NB4 (cell line): ENCODE measurements at regions not wholly inside any gene's neighbourhood (a gene's known extent, or its start where the extent isn't known, plus 50 kb on each side); places are given as distances from the start of the nearest gene placed in this dataset.

ENCODE experiments used
- DNase-seq: peaks from one replicate; pipeline ENCODE4 v3.0.0; 2010; ENCODE audit warnings: low read depth
- H3K4me3 ChIP-seq: one replicate; pipeline ENCODE4 v1.5.1; 2011; ENCODE audit warnings: mild to moderate bottlenecking, low read depth, low read length, moderate library complexity
- MYC ChIP-seq: IDR thresholded peaks from 2 replicates; pipeline ENCODE4 v1.6.1; 2011; ENCODE audit warnings: low read depth, low read length
- POLR2A ChIP-seq: IDR thresholded peaks from 2 replicates; pipeline ENCODE4 v1.6.1; 2011; ENCODE audit warnings: mild to moderate bottlenecking; ENCODE audit not compliant: insufficient read length; ENCODE audit errors: extremely low read depth
- TF ChIP-seq, protein P1 (sequence below): IDR thresholded peaks from one replicate; pipeline ENCODE4 v1.5.1; 2012; ENCODE audit warnings: low read depth, low read length
- TF ChIP-seq, protein P2 (sequence below): IDR thresholded peaks from 2 replicates; pipeline ENCODE4 v1.6.1; 2011; ENCODE audit warnings: low read depth, low read length

DNA sequence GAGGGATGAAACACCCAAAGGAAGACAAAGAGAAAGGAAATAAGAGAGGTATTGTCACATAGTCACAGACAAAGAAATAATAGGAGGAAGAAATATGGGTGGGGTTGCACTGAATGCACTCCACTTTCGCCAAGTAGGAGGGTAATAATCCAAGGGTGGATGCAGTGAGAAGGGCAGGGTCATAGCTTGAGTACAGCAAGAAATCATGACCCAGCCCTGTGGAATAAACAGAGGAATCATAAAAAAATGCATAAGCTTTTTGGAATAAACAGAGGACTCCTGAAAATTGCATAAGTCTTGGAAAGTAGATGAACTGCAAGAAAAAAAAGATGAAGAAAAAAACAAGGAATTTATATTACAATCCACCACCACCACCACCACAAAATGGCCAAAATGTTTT, 53.1 kb upstream of the CD55 start:
- TF ChIP-seq, protein P1, sequence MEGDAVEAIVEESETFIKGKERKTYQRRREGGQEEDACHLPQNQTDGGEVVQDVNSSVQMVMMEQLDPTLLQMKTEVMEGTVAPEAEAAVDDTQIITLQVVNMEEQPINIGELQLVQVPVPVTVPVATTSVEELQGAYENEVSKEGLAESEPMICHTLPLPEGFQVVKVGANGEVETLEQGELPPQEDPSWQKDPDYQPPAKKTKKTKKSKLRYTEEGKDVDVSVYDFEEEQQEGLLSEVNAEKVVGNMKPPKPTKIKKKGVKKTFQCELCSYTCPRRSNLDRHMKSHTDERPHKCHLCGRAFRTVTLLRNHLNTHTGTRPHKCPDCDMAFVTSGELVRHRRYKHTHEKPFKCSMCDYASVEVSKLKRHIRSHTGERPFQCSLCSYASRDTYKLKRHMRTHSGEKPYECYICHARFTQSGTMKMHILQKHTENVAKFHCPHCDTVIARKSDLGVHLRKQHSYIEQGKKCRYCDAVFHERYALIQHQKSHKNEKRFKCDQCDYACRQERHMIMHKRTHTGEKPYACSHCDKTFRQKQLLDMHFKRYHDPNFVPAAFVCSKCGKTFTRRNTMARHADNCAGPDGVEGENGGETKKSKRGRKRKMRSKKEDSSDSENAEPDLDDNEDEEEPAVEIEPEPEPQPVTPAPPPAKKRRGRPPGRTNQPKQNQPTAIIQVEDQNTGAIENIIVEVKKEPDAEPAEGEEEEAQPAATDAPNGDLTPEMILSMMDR: no peak
- TF ChIP-seq POLR2A: no peak
- TF ChIP-seq, protein P2, sequence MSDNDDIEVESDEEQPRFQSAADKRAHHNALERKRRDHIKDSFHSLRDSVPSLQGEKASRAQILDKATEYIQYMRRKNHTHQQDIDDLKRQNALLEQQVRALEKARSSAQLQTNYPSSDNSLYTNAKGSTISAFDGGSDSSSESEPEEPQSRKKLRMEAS: no peak
- TF ChIP-seq MYC: no peak
- H3K4me3 ChIP-seq: no peak overlapping the region
- no peak for DNase-seq

DNA sequence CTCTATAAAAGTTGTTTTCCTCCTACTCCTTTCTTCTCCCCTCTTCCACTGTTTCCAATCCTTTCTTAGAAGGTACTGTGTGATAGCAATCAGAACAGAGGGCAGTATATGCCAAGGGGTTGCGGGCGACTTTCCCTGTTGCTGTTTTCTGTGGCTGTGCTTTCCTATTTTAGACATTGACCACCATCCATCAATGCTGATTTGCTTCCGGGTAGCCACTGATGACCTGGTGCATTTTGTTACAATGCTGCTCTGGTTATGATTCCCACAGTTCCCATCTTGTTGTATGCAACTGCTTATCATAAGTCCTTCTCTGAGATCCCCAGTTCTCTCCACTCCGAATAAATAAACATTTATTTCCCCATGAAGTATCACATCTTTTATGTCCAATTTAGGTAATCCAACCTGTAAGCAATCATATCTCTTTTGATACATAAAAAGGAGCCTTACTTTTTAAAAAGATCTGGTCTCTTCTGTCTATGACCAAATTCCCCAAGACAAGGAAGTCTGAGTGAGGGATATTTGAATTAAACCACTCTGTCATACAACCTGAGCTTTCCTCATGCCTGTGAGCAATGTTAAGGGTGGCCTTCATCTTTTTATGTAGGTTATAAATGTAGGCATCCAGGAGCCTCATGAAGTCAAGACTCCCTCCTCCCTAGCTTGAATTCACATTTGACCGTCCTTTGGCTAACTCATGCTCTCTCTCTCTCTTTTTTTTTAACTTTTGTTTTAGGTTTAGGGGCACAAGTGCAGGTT, 52.5 kb upstream of the CD55 start:
- TF ChIP-seq, protein P1: no peak
- TF ChIP-seq POLR2A: no peak
- TF ChIP-seq MYC: no peak
- TF ChIP-seq, protein P2: no peak

More for the DNA sequence above, 52.5 kb upstream of the CD55 start:
- no peak for DNase-seq
- no peak overlapping the region for H3K4me3 ChIP-seq
